ENCODE measurements at regions not wholly inside any gene's neighbourhood (a gene's known extent, or its start where the extent isn't known, plus 50 kb on each side); places are given as distances from the start of the nearest gene placed in this dataset.

- Mint-ChIP-seq H3K9me3 (ENCODE audit: unreplicated experiment) (no peaks in the 10 kb centered on the region), H3K27ac (ENCODE audit: unreplicated experiment) (no peak overlapping the region), H3K4me1 (ENCODE audit: low read depth, unreplicated experiment) (no peaks in the 10 kb centered on the region), H3K36me3 (ENCODE audit: insufficient read depth, unreplicated experiment) (no peaks in the 10 kb centered on the region), H3K4me3 (ENCODE audit: unreplicated experiment) (no peak overlapping the region), H3K27me3 (ENCODE audit: insufficient read depth, unreplicated experiment) (no peaks in the 10 kb centered on the region)
- Histone ChIP-seq H3K4me1 (no peaks in the 10 kb centered on the region; the same call in 1 of the 2 replicates), H3K36me3 (ENCODE audit: control insufficient read depth, insufficient read depth, low read length) (no peaks in the 10 kb centered on the region), H3K9me3 (no peaks in the 10 kb centered on the region; the same call in 1 of the 2 replicates), H3K4me3 (ENCODE audit: low read depth, low read length) (no peak overlapping the region), H3K27me3 (replicated peaks; ENCODE audit: control insufficient read depth, insufficient read depth, low read length) (no peaks in the 10 kb centered on the region)
- no peak for DNase-seq
- ChIA-PET POLR2A (no interaction called here), CTCF (no interaction called here)
- intact Hi-C loops (cut with micrococcal nuclease; ENCODE audit: unreplicated experiment): no loop called here
- no TSS peak for BruUV-seq (replicated peaks)
- TF ChIP-seq CTCF (IDR thresholded peaks at IDR 0.05; ENCODE audit: insufficient read depth in 1 of 2, low read depth in 1 of 2, low read length in 1 of 2, severe bottlenecking in 1 of 2, unreplicated experiment in 1 of 2): no peak
Observed at GRCh38 chr4:19039816-19040215, 1018.3 kb upstream of the LCORL start.

- no peak for DNase-seq
- CTCF ChIA-PET: no interaction called here
- Histone ChIP-seq H3K9me3 (no peaks in the 10 kb centered on the region; the same call in 1 of the 2 replicates), H3K27me3 (replicated peaks; ENCODE audit: control insufficient read depth, insufficient read depth, low read length) (no peaks in the 10 kb centered on the region), H3K4me1 (no peaks in the 10 kb centered on the region; the same call in 1 of the 2 replicates), H3K4me3 (ENCODE audit: low read depth, low read length) (no peak overlapping the region), H3K36me3 (ENCODE audit: control insufficient read depth, insufficient read depth, low read length) (no peaks in the 10 kb centered on the region)
- POLR2A ChIA-PET: no interaction called here
- BruUV-seq (replicated peaks): no TSS peak
- H3K4me3 Mint-ChIP-seq (ENCODE audit: unreplicated experiment): no peak overlapping the region
- no peaks in the 10 kb centered on the region for H3K36me3 Mint-ChIP-seq (ENCODE audit: insufficient read depth, unreplicated experiment)
- peaks cover 11% of the 10 kb centered on the region for H3K4me1 Mint-ChIP-seq (ENCODE audit: low read depth, unreplicated experiment)
- H3K9me3 Mint-ChIP-seq (ENCODE audit: unreplicated experiment): no peaks in the 10 kb centered on the region
- intact Hi-C loops (cut with micrococcal nuclease; ENCODE audit: unreplicated experiment): no loop called here
- no peak overlapping the region for H3K27ac Mint-ChIP-seq (ENCODE audit: unreplicated experiment)
- no peaks in the 10 kb centered on the region for H3K27me3 Mint-ChIP-seq (ENCODE audit: insufficient read depth, unreplicated experiment)
- TF ChIP-seq CTCF (IDR thresholded peaks at IDR 0.05; ENCODE audit: insufficient read depth in 1 of 2, low read depth in 1 of 2, low read length in 1 of 2, severe bottlenecking in 1 of 2, unreplicated experiment in 1 of 2): no peak
Observed at GRCh38 chr4:19038231-19038630, 1016.7 kb upstream of the LCORL start.

GRCh38 chr4:19033816-19034733 lies 1012.5 kb upstream of the LCORL start:
- H3K27ac Mint-ChIP-seq (ENCODE audit: unreplicated experiment): no peak overlapping the region
- intact Hi-C loops (cut with micrococcal nuclease; ENCODE audit: unreplicated experiment): no loop called here
- Histone ChIP-seq H3K9me3 (no peaks in the 10 kb centered on the region; the same call in 1 of the 2 replicates), H3K4me3 (ENCODE audit: low read depth, low read length) (no peak overlapping the region), H3K27me3 (replicated peaks; ENCODE audit: control insufficient read depth, insufficient read depth, low read length) (no peaks in the 10 kb centered on the region), H3K4me1 (peaks cover 17% of the 10 kb centered on the region), H3K36me3 (ENCODE audit: control insufficient read depth, insufficient read depth, low read length) (no peaks in the 10 kb centered on the region)
- no peaks in the 10 kb centered on the region for H3K36me3 Mint-ChIP-seq (ENCODE audit: insufficient read depth, unreplicated experiment)
- TF ChIP-seq CTCF (IDR thresholded peaks at IDR 0.05; ENCODE audit: insufficient read depth in 1 of 2, low read depth in 1 of 2, low read length in 1 of 2, severe bottlenecking in 1 of 2, unreplicated experiment in 1 of 2): no peak
- H3K27me3 Mint-ChIP-seq (ENCODE audit: insufficient read depth, unreplicated experiment): no peaks in the 10 kb centered on the region
- H3K4me3 Mint-ChIP-seq (ENCODE audit: unreplicated experiment): no peak overlapping the region
- no peaks in the 10 kb centered on the region for H3K9me3 Mint-ChIP-seq (ENCODE audit: unreplicated experiment)
- BruUV-seq (replicated peaks): no TSS peak
- DNase-seq: no peak
- CTCF ChIA-PET: no interaction called here
- peaks cover 20% of the 10 kb centered on the region for H3K4me1 Mint-ChIP-seq (ENCODE audit: low read depth, unreplicated experiment)
- POLR2A ChIA-PET: no interaction called here

Data from Caco-2 (cell line).